GM19397 (cell line): ENCODE measurements at regions not wholly inside any gene's neighbourhood (a gene's known extent, or its start where the extent isn't known, plus 50 kb on each side); places are given as distances from the start of the nearest gene placed in this dataset.
"Not testable (repeated sequence)": the region's sequence is repeated elsewhere in the genome, so short reads cannot be mapped to it uniquely, and the experiment has no call there.

Source experiments
- ATAC-seq: cut with Tn5 transposase; IDR thresholded peaks from one replicate; pipeline ENCODE4 v1.9.1; 2021; ENCODE audit warnings: mild to moderate bottlenecking, moderate library complexity; ENCODE audit not compliant: unreplicated experiment

DNA sequence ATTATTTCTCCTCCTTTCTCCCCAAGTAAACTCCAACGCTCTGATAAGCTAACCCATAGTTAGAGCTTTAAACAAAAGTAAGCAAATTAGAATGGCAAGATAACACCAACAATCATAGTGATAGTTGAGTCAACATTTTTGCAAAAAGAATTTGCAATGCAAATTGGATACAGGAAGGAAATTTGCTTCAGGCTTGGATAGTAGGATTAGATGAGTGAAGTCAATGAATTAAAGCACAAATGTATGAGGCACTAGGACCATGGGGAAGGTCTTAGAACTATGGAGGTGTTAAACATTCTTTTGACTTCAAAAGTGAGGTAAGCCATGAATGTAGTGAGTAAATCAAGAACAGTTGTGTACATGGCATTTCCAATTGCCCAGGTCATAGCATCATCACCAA lies 289.8 kb upstream of the GRAMD2B start:
- no peak for ATAC-seq

DNA sequence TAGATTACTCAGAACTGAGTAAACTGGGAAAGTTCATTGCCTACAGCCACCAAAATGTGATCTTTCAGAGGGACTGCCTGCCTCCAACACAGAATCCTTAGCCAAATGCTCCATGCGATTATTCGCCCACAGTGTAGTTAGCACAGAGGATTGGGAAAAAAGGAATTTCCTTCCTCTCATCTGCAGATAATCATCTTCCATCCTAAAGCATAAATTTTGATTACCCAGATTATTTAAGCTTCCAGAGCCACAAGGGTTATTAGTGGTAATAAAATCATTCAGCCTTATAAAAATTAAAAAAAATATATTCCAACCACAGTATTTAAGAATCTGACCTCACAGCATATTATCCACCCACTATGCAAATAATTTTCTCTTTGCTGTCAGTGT lies 285.3 kb upstream of the GRAMD2B start:
- ATAC-seq = no peak

DNA sequence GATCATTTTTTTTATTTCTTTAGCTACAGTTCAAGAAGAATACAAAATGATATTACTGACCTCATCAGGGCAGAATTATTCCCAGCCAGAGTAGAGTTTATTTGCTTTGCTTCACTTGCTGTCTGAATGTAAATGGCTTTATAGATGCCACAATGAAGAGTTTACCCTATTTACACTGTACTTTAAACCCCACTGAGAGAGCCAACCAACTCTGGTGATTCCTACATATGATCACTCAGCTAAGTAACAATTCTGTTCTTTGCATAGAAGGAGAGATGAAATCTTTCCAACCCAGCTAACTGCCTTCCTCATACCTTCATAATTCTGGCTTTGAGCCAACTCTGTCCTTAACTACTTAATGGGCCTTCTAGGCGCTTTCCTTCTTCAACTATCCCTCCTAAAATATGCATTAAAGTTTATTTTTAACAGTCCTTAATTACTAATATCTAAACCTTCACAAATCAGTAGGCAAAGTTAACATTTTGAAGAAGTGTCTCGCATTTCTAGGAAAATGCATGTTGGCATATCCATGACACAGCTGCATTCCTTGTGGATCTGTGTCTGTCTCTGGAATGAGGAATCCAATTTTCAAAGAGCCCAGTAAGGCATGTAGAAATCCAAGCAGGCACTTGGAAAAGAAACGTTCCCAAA lies 284.8 kb upstream of the GRAMD2B start:
- ATAC-seq = no peak

DNA sequence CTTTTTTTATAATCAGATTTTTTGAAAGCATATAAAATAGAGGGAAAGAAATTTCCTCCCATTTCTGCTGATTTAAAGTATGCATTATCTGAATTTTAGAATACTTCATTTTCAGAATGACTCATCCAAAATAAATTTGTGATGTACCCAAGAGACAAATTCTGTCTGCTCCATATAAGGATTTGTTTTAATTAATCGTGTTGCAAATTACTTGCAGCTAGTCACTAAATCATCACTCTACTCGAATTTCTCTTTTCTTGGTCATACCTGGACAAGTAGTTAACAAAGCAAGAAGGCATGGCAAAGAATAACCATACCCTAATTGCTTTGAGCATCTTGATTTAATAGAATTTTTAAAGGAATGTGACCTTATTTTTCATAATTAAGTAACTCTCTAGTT lies 284.1 kb upstream of the GRAMD2B start:
- no peak for ATAC-seq

DNA sequence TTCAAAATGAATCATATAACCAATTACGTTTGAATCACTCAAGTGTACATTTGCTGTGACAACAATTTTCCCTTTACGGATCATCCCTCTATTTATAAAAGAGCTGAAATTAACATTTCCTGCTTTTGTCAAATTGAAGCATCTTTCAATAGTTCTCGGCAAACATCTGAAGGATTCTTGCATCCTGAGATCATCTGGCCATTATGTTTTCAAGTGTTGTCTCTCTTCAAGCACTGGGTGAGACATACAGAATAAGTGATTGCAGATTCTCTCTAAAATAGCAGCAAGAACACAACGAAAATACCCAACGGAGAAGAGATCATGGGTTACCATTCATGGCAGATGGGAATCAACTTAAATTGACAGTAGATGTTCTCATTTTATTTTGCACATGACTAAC lies 283.4 kb upstream of the GRAMD2B start:
- no peak for ATAC-seq

DNA sequence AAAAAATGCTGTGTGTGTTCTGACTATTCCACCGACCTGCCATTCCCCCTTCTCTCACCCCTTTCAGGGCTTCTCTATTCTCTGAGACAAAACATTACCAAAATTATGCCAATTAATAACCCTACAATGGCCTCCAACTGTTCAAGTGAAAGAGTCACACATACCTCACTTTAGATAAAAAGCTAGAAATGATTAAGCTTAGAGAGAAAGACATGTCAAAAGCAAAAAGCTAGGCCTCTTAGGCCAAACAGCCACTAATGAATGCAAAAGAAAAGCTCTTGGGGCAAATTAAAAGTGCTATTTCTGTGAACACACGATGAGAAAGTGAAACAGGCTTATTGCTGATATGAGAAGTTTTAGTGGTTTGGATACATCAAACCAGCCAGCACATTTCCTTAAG lies 279.6 kb upstream of the GRAMD2B start:
- no peak for ATAC-seq

DNA sequence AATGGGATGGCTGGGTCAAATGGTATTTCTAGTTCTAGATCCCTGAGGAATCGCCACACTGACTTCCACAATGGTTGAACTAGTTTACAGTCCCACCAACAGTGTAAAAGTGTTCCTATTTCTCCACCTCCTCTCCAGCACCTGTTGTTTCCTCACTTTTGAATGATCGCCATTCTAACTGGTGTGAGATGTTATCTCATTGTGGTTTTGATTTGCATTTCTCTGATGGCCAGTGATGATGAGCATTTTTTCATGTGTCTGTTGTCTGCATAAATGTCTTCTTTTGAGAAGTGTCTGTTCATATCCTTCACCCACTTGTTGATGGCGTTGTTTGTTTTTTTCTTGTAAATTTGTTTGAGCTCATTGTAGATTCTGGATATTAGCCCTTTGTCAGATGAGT lies 272.9 kb upstream of the GRAMD2B start:
- ATAC-seq = not testable (repeated sequence)

DNA sequence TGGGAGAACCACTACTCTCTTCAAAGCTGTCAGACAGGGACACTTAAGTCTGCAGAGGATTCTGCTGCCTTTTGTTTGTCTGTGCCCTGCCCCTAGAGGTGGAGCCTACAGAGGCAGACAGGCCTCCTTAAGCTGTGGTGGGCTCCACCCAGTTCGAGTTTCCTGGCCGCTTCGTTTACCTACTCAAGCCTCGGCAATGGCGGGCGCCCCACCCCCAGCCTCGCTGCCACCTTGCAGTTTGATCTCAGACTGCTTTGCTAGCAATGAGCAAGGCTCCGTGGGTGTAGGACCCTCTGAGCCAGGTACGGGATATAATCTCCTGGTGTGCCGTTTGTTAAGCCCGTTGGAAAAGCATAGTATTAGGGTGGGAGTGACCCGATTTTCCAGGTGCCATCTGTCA lies 267.9 kb upstream of the GRAMD2B start:
- ATAC-seq = not testable (repeated sequence)

DNA sequence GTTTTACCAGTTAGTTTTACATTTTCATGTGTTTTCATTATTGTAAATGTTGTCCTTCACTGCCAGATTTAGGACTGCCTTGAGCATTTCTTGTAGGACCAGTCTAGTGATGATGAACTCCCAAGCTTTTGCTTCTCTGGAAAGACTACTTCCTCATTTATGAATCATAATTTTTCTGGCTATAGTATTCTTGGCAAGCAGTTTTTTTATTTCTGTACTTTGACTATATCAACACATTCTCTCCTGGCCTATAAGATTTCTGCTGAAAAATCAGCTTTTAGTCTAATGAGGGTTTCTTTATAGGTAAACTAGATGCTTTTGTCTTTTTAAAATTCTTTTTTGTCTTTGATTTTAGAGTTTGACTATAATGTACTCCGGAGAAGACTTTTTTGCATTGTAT lies 256.8 kb upstream of the GRAMD2B start:
- no peak for ATAC-seq

DNA sequence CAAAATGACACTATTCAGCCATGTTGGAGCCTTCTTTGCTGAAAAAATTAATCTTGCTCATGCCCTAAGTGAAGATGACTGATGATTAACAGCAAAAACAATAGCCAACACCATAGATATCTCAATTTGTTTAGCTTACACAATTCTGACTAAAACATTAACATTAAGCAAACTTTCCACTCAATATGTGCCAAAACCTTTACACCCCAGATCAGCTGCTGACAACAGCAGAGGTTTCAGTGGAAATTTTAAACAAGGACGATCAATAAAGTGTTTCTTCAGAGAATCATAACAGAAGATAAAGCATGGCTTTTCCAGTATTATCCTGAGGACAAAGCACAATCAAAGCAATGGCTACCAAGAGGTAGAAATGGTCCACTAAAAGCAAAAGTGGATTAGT lies 254.4 kb upstream of the GRAMD2B start:
- ATAC-seq = no peak

DNA sequence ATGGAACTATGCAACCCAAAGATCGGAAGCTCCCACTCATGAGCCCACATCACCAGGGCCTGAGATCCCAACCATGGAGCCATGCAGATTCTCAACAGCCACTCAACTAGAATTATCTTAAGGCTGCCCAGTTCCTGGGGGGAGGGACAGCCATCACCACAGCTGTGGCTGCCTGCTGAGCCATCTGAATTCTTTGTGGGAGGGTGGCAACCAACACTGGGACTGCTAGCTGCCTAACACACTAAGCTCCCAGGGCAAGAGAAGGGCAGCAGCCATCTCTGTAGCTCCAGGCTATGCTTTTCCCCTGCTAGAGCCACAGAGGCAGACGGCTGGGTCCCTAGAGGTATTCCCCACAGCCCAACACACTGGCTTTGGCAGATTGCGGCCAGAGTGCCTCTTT lies 251.3 kb upstream of the GRAMD2B start:
- no peak for ATAC-seq

DNA sequence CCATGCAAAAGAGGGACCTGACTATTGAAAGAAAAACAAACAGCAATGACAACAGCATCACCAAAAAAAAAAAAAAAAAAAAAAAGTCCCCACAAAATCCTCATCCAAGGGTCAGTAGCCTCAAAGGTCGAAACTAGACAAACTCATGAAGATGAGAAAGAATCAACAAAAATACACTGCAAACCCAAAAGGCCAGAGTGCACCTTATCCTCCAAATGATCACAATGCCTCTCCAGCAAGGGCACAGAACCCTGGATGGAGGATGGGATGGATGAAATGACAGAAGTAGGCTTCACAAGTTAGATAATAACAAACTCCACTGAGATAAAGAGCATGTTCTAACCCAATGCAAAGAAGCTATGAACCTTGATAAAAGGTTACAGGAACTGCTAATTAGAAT lies 250.4 kb upstream of the GRAMD2B start:
- ATAC-seq = no peak

DNA sequence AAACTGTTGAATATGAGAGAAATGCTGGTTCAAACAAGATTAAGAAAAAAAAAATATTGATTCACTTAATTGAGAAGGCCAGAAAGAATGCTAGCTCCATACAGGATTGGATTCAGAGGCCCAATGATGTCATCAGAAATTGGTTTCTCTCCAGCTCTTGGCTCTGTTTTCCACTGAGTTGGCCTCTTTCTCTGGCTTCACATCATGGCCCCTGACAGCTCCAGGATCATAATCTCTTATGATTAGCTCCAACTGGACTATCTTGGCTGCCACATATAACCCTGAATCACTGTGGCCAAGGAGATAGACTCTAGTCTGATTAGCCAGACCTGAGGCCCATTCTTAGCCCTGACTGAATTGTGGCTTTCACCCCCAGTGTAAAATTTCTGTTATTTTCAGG lies 244.7 kb upstream of the GRAMD2B start:
- ATAC-seq = no peak

DNA sequence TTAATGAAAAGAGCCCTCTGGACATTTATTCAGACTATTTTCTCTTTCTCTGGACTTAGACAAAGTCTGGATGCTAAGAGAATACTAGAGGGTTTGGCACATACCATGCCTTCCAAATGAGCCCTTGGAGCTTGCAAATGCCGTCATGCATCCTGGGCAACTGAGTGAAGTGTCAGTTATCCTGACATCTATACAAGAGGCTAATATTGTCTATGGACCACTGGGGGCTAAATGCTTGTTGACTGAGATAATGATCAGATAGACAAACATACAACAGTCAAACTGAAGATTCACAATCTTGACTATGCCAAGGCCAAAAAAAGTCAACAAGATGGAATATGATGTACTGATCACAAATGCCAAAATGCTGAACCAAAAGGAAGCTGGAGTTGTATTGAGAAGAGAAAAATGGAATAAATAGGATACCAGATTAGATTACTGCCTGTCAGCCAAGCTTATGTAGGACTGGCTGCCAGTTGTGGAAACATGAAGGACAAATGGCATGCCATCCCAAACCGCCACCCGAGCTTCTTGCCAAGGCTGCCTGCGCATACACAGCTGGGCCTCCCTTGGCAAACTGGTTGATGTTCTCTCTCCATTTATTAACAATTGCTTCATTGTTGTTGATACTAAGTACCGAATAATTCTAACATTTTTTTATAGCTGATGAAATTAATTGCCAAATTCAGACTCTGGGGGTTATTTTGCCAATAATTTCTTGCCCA lies 240.1 kb upstream of the GRAMD2B start:
- ATAC-seq = no peak

DNA sequence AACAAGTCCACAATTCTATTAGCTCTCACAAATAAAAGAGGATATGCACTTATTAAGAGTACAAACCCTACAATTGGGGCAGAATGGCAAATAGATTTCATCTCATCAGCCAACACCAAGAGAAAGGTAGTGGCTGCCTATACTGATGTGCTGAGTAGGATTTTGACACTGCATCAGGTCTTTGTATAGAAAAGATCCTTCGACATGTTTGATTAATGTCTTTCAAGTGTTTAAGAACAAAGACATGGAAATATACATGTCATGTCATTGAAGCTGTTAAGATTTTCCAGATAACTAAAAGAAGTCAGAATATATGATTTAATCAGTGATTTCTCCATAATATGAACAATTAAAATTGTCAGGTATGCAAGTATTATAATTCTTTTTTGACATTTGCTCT lies 238.7 kb upstream of the GRAMD2B start:
- ATAC-seq = no peak

DNA sequence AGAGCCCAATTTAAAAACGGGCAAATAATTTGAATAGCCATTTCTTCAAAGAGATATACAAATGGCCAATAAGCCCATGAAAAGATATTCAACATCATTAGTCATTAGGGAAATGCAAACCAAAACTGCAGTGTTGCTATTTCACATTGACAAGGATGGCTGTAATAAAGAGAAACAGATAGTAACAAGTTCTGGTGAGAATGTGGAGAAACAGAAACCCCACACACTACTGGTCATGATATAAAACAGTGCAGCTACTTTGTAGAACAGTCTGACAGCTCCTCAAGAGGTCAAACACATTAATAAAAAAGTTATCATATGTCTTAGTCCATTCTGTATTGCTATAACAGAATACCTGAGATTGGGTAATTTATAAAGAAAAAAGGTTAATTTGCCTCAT lies 237.0 kb upstream of the GRAMD2B start:
- ATAC-seq = no peak

DNA sequence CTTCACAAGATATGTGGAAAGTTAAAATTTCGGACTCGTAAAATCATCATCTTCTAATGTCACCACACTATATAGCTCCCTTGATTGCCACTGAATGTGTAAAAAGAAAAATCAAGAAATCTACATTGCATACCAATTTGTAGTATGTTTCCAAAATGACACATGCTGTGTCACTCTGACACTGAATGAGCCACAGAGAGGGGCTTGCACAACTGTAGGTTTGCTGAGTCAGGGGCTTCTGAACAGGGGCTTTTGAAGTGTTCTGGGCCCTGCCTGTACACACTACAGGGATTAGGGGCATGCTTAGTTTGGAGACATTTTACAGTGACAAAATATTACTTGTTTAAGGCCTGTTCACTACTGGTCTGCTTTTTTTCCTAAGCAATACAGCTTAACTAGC lies 234.4 kb upstream of the GRAMD2B start:
- no peak for ATAC-seq

DNA sequence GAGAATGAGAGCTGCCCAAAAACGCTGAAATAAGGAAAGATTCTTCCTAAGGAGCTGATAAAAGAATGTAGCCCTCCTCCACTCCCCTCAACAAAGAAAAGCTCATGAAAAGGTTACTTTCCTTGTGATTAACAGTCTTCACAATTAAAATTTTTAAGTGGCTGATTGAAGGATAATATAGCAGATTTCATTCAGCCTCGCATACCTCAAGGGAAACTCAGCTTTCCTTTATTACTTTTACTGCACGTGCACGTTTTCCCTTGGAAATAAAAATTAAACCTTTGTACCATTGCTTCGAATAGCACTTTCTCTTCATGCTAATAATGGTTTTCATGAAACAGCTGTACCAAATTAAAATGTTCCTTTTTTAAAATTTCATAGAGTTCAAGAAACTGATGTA lies 234.0 kb upstream of the GRAMD2B start:
- no peak for ATAC-seq

DNA sequence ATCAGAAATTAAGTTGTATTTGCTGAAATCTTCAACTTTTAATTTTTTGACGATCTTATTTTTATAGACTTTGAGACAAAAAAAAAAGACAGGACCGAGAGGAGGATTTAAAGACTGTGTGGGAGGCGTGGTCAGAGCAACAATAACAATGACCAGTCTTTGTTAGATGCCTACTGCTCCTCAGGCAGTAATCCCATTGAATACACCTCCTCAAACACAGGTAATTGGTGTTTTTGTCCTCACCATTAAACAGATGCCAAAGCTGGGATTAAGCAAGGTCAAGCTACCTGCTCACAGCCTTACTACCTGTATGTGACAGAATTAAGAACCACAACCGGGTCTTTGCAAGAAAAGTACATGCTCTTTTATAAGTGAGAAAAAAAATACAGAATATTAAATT lies 233.3 kb upstream of the GRAMD2B start:
- no peak for ATAC-seq

DNA sequence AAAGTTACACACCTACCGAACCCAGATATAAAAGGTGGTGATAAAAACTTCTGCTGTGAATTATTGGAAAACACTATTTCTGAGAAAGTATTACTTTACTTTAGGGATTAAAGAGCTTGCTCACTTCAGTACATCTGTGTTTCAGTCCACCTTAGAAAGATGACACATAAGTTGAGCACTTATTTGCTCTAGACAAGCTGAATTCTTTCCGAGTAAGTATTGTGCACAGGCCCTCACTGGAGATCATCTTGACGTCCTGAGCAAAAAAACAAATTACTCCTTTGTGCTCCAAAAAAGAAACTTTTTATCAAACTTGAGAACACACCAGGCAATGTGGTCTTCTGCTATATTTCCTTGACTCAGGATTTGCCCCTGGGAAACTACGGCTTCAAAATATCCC lies 231.0 kb upstream of the GRAMD2B start:
- no peak for ATAC-seq

DNA sequence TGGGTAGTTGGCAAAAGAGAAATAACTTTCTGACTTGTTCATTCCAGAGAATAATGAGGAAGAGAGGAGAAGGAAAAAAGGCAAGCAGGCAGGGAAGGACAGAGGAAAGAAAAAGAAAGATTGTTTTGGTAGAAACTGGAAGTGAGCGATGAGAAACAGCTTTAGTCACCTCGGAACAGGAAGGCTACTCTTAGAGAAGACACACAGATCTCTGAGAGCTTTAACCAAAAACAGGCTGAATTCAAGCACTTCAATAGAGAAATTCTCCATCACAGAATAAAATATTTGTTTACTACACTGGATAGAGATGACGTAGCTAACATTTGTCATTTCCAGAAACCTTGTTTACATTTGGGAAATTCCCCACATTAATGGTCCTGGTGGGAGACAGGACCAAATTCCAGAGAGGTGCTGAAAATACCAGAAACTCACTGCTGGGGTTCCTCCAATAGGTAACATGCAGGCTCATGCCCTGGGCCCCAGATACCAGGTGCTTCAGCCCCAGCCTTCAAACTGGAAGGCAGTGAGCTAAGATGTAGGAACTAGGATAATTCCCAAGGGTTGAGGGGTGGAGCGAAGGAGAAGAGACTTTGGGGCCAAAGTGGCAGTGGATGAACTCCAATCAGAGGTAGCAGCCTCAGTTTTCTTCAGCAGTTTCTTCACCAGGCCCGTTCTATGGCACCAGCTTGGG lies 227.7 kb upstream of the GRAMD2B start:
- no peak for ATAC-seq

DNA sequence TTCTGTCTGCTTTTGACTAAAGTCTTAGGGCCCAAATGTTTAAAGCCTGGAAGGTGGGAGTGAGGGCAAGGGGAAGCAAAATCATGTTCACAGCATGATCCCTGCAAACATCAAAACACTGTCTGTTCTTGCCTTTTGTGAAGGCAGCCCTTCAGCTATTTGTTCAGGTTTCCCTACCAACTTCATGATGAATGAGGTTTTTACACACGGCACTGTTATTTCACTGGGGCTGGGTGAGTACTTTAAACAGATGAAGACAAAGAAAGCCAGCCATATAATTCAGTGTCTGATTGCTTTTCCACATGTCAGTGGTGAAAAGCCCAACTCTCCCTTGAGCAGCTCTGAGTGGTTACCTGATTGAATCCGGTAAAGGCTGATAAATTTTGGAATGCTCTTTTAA lies 224.7 kb upstream of the GRAMD2B start:
- ATAC-seq = no peak
